Stimulated activated naive CD4-positive, alpha-beta T cell (primary cell): ENCODE measurements at regions not wholly inside any gene's neighbourhood (a gene's known extent, or its start where the extent isn't known, plus 50 kb on each side); places are given as distances from the start of the nearest gene placed in this dataset.

Source experiments
- DNase-seq, 6 experiments: peaks; one replicate each; lab custom pipeline; 2025; lab: John Stamatoyannopoulos, UW

- no peak for DNase-seq
These were observed 183.1 kb downstream of the ZNF330 start for GRCh38 chr4:141403782-141404181.

DNA sequence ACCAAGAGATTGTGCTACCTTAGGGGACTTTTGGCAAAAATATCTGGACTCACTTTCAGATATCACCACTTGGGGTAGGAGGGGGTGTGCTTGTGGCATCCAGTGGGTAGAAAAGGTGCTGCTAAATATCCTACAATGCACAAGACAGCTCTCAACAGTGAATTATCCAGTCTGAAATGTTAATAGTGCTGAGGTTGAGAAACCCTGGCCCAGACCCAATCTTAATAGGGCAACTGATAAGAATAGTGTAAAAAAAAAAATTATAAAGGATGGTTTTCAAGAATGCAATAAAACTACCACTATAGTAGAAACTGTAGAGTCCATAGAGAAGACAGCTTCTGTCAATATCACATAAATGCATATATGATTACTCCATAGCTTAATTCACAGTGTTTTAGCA is 185.5 kb downstream of the ZNF330 start:
- DNase-seq: no peak

DNA sequence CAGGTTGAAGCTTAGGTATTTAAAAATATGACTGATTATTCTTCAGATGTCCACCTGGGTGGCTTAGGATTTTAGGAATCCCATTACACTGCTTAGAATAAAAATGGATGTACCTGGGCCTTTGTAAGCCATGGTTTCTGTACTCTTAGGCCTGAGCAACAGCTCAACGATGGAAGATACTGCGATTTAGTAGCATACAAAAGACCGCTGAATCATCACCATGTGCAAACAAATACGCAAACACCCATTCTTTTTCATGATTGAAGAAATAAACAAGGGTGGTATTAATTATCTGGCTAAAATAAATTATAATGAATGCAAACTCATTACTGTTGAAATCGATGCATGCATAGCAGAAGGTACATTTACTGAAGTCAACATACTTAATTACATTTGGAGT is 188.9 kb downstream of the ZNF330 start:
- no peak for DNase-seq

GRCh38 chr4:141410839-141411238 is 190.1 kb downstream of the ZNF330 start:
- DNase-seq: no peak

DNA sequence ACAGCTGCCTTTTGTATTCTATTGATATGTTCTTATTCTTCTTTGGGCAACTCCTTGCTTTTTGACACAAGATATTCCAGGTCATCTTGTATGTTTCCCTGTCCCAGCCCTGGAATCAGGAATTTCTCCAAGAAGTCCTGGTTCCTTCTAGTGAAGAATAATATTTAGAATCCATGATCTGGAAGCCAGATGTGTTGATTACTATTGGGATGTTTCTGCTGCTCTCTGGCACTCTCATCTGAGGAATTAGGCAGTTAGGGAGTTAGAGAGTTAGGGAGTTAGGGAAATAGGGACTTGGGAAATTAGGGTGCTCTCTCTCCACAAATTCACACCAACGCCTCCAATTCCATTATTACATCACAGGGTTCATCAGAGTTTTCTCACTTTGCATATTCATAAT is 191.2 kb downstream of the ZNF330 start:
- no peak for DNase-seq

- no peak for DNase-seq
These were observed 192.7 kb downstream of the ZNF330 start for GRCh38 chr4:141413366-141413765.

DNA sequence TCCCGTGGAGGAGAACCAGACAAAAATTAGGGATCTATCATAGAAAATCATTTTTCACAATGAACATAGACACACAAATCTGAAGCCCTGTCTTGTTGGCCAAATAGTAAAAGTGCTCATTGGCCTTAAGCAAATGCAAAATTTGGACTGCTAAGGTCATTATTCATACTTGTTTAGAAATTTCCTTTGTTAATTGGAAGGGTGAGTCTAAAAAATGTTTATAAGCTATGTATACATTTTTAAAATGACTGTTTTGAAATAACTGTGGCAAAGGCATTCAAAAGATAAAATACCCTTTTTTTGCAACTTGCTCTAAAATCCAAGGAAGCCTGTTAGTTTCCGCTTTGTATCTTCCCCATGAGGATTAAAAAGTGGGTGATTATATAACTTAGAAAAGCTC is 195.0 kb downstream of the ZNF330 start:
- no peak for DNase-seq

- DNase-seq: no peak
These were observed 195.5 kb downstream of the ZNF330 start for GRCh38 chr4:141416219-141416618.

- no peak for DNase-seq
These were observed 196.1 kb downstream of the ZNF330 start for GRCh38 chr4:141416677-141417363.

DNA sequence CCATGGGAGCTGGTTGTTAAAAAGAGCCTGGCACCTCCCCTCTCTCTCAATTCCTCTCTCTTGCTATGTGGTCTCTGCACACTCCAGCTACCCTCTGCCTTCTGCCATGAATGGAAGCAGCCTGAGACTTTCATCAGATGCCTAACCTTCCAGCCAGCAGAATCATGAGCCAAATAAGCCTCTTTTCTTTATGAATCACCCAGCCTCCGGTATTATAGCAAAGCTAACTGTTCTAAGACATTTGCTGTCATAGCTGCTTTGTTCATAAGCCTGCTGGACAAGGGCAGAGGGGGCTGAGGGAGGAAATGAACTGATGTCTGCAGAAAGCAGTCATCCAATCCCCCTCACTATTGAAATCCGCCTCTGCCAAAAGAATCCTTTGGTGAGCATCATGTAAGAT is 196.7 kb downstream of the ZNF330 start:
- DNase-seq: no peak

GRCh38 chr4:141425124-141425523 is 204.4 kb downstream of the ZNF330 start:
- DNase-seq: no peak

DNA sequence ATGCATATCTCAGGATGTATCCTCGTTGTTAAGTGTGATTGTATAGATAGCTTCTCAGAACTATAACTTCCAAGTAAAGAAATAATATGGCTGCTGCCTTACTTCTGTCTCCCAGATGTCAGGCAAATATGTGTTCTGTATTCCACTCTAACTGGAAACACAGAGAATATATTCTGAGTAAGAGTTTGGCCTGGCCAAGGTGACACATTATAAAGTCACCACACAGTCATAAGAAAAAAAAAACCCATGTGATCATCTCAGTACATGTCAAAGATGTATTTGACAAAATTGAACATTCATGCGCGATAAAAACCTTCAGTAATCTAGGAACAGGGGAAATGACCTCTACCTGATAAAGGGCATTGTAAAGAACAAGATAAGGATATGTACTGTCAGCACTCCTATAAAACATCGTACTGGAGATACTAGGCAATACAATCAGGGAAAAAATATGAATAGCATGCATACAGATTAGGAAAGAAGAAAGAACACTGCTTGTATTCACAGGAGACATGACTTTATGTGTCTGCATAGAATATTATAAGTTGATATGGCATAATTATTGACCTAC is 207.1 kb downstream of the ZNF330 start:
- DNase-seq: no peak

DNA sequence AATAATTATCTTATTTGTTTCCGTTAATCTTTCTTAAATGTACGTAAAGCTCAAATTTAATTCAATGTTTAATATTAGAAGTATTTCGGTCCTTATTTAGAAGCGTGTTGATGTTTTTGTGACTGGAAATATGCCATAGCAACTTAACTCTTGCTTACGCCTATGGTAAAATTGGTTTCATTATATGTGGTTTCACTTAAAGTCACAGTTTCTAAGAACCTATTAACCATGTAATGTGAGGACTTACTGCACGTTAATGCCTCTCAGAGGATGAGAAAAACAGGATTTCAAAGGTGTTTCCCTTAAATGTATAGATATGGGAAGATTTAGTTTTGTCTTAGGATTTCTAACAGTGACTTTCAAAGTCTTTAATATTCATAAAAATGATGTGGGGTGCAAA is 206.4 kb upstream of the IL15 start:
- DNase-seq: no peak

DNA sequence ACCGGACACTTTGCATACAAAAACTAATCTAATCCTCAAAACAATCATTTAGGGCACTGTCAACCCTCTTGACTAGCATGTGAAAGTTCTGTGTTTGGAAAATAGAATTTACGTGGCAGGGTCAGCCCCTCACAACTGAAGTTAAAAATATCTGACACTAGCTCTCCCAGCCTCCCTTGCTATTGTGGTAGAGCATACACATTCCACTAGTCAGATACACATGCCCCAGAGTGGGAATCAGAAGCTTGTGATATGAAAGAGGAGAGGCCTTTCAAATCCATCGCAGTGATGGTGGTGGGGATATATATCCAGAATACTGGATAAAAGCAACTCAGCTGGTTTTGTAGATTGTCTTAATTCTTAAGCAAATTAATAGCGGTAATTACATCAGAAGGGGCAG is 205.7 kb upstream of the IL15 start:
- no peak for DNase-seq

DNA sequence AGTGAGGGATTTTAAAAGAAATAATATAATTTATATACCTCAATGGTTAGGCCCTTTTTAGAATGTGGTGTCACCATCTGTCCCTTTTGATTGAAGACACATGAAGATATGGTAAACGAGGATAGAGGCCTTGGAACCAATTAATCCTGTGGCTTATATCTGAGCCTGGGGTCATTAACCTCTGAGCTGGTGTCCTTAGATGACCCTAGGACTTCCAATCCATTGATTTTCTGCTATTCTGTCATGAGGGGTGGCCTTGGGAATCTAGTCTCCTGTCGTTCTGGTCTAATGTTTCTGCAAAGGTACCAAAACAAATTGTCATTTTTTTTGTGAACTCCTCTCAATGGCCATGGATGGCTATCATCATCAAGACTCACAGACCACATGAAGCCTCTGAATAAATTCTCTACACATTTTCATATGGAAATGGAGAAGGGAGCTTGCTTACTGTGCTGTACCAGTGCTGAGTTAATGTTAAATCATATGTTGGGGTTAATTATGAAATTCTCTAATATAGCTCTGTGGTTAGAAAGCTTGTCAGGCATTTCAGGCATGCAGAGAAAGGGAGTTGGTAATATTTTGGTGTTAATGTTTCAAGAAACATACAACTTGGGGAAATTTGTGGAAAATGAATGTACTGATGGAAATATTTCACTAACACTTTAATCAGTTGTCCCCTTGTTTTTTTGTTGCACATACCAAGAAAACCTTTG is 204.2 kb upstream of the IL15 start:
- DNase-seq: no peak

DNA sequence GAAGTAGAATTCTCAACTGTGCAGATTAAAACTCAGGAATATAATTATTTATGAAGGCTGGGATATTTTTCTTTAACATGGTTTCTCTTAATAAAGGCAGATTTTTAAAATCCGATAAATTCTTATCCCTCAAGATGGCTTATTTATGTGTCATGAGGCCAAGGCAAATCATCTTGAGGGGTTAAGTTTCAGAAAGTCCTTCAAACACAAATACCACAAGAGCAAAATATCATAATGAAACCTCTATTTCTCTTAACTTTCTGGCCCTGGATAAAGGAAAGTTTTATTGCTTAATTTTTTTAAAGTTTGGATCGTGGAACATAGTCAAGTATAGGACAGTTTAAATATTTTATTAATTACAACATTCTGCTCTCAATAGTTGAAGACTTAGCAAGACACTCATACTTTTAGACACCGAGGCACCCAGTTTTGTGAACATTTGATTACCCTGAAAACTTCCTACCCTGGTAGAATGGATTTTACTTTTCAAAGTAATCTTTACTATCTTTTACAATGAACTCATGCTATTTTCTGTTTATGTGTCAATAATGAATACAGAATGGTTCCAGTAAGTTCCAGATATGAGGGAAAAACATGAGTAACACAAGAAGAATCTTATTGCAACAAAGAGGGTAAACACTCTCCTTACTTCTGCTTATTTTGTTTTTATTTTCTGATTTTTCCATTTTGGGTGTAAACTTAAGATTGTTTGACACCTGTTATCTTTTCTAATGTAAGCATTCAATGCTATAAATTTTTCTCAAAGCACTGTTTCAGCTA is 200.7 kb upstream of the IL15 start:
- no peak for DNase-seq

- DNase-seq: no peak
These were observed 197.2 kb upstream of the IL15 start for GRCh38 chr4:141439223-141439622.

GRCh38 chr4:141447761-141448160 is 188.6 kb upstream of the IL15 start:
- DNase-seq: no peak

- DNase-seq: no peak
These were observed 187.9 kb upstream of the IL15 start for GRCh38 chr4:141448490-141448889.

DNA sequence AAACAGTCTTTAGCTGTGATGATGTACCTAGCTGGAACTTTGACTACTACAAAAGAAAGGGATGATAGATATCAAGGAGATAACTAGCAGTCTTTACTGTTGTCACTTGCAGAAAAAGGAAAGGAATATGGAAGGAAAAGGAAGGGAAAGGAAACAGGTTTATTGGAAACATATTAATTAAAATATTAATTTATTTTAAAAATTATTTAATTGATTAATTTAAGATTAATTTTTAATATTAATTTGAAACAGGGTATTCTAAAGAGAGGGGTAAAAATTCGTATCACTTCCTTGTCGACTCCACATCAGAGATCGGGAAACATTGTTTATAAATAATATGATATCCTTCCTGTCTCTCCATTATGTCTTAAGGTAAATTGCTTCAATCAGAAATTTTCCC is 186.5 kb upstream of the IL15 start:
- DNase-seq: no peak

DNA sequence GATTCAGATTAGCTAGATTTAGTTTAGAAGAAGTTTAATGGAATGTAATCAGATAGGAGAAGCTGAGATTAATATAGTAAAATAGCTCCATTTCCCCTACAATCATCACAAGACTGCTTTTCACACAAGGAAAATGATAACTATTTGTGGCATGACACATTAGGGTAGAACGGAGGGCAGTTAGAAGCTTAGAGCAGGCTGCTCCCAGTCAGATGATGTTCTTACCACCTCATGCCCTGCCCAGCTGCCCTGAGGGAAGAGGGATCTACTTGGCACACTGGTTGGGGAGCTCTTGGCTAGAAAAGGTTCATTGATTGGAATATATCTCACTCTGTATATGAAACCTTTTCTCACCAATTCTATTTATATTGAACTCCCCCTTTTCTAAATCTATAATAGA is 180.7 kb upstream of the IL15 start:
- no peak for DNase-seq

- DNase-seq: no peak
These were observed 178.7 kb upstream of the IL15 start for GRCh38 chr4:141457653-141458052.

DNA sequence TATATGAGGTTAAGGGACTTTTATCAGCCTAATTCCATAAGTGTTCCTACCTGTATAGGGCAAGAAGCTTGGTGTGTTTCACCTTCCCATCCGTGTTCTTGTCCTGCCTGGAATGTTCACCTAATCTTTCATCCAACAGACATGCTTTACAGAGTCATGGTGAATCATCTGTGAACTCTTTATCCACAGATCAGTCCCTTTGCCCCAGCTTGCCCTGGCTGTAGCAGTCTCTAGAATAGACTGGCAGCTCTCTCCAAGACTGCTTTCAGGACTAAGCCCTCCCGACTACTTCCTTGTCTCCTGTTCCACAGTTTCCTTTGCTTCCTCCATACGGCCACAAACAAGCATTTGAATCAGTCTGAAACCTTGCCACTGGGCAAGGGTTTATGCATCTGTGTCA is 177.9 kb upstream of the IL15 start:
- DNase-seq: no peak
